OCI-LY7 (cell line): ENCODE measurements at regions not wholly inside any gene's neighbourhood (a gene's known extent, or its start where the extent isn't known, plus 50 kb on each side); places are given as distances from the start of the nearest gene placed in this dataset.

Experiments used
- BruUV-seq: library from RNA; stranded (reverse); fragments of 400-500 nt; replicated peaks from 2 replicates; lab custom pipeline; 2021; lab: Mats Ljungman, UMichigan
- CTCF ChIA-PET: fragments of 300-600 bp; sonication (Branson Sonifier 250); formaldehyde crosslinking; loops from one replicate; lab custom pipeline; 2022; ENCODE audit warnings: antibody characterized with exemption; ENCODE audit not compliant: unreplicated experiment; lab: Charles Lee
- POLR2A ChIA-PET: fragments of 300-600 bp; sonication (Branson Sonifier 250); formaldehyde crosslinking; loops from one replicate; lab custom pipeline; 2022; ENCODE audit warnings: antibody characterized with exemption; lab: Charles Lee
- DNase-seq: peaks from one replicate; pipeline ENCODE4 v3.0.0-alpha.2; 2015; ENCODE audit warnings: low spot score
- H2AFZ ChIP-seq: fragments of 200-600 bp; sonication (generic), shearing (Covaris generic); 2 replicates; pipeline ENCODE4 v1.6.1; 2014; ENCODE audit warnings: mild to moderate bottlenecking, antibody characterized with exemption, low read length, moderate library complexity
- H3K27ac ChIP-seq: fragments of 200-600 bp; sonication (generic); 2 replicates; pipeline ENCODE4 v1.5.1; 2014; ENCODE audit warnings: mixed run types, low read depth, mild to moderate bottlenecking, moderate library complexity, low read length, inconsistent platforms; ENCODE audit not compliant: poor library complexity, severe bottlenecking
- H3K36me3 ChIP-seq: fragments of 200-600 bp; sonication (generic); 2 replicates; pipeline ENCODE4 v1.6.1; 2014; ENCODE audit warnings: mild to moderate bottlenecking, antibody characterized with exemption, low read length, moderate library complexity, mixed read lengths; ENCODE audit not compliant: insufficient read depth
- H3K4me1 ChIP-seq: fragments of 200-600 bp; sonication (generic); 2 replicates; pipeline ENCODE4 v1.5.1; 2014; ENCODE audit warnings: mild to moderate bottlenecking, low read length; ENCODE audit not compliant: insufficient read depth, poor library complexity, severe bottlenecking
- H3K4me2 ChIP-seq: fragments of 200-600 bp; sonication (generic); 2 replicates; pipeline ENCODE4 v1.6.1; 2014; ENCODE audit warnings: mild to moderate bottlenecking, low read length
- H3K4me3 ChIP-seq: fragments of 200-600 bp; sonication (generic); 2 replicates; pipeline ENCODE4 v1.5.1; 2014; ENCODE audit warnings: mild to moderate bottlenecking, low read depth, low read length; ENCODE audit not compliant: poor library complexity, severe bottlenecking
- H3K79me2 ChIP-seq: fragments of 200-600 bp; sonication (generic); 2 replicates; pipeline ENCODE4 v1.6.1; 2016; ENCODE audit warnings: low read depth, mild to moderate bottlenecking, low read length, moderate library complexity, mixed read lengths; ENCODE audit not compliant: insufficient read depth
- H3K9me2 ChIP-seq: fragments of 200-600 bp; sonication (generic); 2 replicates; pipeline ENCODE4 v1.6.1; 2016; ENCODE audit warnings: mild to moderate bottlenecking, low read length, mixed read lengths; ENCODE audit not compliant: insufficient read depth
- H3K9me3 ChIP-seq: fragments of 200-600 bp; sonication (generic); 2 replicates; pipeline ENCODE4 v1.6.1; 2014; ENCODE audit warnings: mild to moderate bottlenecking, mixed run types, low read length, mixed read lengths
- H4K20me1 ChIP-seq: fragments of 200-600 bp; sonication (generic); 2 replicates; pipeline ENCODE4 v1.6.1; 2014; ENCODE audit warnings: mild to moderate bottlenecking, antibody characterized with exemption, low read length, moderate library complexity, mixed read lengths; ENCODE audit not compliant: insufficient read depth
- EZH2phosphoT487 ChIP-seq: fragments of 200-600 bp; sonication (generic); IDR thresholded peaks from 2 replicates; pipeline ENCODE4 v1.6.1; 2018; ENCODE audit warnings: low read depth, borderline replicate concordance, mild to moderate bottlenecking, mixed run types, antibody characterized with exemption, low read length, moderate library complexity, mixed read lengths
- intact Hi-C: fragments of 100-400 bp; cut with micrococcal nuclease; formaldehyde crosslinking; loops from one replicate; pipeline ENCODE4 v1.10.0; 2022; ENCODE audit not compliant: unreplicated experiment
- TF ChIP-seq, protein P1 (sequence below): fragments of 200-600 bp; sonication (generic); conservative IDR thresholded peaks from 2 replicates; pipeline ENCODE4 v1.5.1; 2014; ENCODE audit warnings: mild to moderate bottlenecking, antibody characterized with exemption, low read length, moderate library complexity, mixed read lengths

DNA sequence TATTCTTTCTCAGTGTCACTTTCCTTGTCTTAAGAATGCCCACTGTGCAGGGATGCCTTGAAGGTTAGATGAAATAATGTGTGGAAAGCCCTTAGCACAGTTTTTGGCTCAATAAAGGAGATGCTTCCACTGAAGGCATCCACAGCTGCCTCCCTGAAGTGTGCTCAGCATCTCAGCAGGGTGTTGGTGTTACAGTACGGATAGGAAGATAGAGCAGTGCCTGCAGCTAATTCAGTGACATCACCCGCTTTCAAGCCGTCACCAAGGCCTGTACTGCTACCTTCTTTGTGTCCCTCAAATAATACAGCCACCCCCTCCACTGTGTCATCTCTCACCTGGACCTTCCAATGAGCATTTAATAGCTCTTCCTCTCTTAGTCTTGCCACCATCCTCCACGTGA is 59.0 kb downstream of the NDUFS5 start:
- Histone ChIP-seq H3K36me3 (no peaks in the 10 kb centered on the region), H3K9me3 (no peaks in the 10 kb centered on the region), H3K4me1 (no peaks in the 10 kb centered on the region), H3K79me2 (no peaks in the 10 kb centered on the region), H3K4me3 (no peak overlapping the region), H3K4me2 (no peak overlapping the region), H3K9me2 (no peaks in the 10 kb centered on the region), H4K20me1 (no peaks in the 10 kb centered on the region), H3K27ac (no peak overlapping the region), H2AFZ (no peak overlapping the region)
- POLR2A ChIA-PET, result no interaction called here
- no peak for TF ChIP-seq EZH2phosphoT487
- TF ChIP-seq, protein P1, sequence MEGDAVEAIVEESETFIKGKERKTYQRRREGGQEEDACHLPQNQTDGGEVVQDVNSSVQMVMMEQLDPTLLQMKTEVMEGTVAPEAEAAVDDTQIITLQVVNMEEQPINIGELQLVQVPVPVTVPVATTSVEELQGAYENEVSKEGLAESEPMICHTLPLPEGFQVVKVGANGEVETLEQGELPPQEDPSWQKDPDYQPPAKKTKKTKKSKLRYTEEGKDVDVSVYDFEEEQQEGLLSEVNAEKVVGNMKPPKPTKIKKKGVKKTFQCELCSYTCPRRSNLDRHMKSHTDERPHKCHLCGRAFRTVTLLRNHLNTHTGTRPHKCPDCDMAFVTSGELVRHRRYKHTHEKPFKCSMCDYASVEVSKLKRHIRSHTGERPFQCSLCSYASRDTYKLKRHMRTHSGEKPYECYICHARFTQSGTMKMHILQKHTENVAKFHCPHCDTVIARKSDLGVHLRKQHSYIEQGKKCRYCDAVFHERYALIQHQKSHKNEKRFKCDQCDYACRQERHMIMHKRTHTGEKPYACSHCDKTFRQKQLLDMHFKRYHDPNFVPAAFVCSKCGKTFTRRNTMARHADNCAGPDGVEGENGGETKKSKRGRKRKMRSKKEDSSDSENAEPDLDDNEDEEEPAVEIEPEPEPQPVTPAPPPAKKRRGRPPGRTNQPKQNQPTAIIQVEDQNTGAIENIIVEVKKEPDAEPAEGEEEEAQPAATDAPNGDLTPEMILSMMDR, result no peak
- DNase-seq, result no peak
- intact Hi-C loops, result no loop called here
- CTCF ChIA-PET, result no interaction called here
- BruUV-seq, result no TSS peak

GRCh38 chr1:39086386-39086785 is 60.2 kb downstream of the NDUFS5 start:
- ChIA-PET CTCF (interaction anchor here (0.6 kb wide), 1 partner anchor 54 kb away, joined by 3 read pairs; no protein-coding TSS in a partner anchor), POLR2A (no interaction called here)
- Histone ChIP-seq H2AFZ (no peak overlapping the region), H3K4me2 (no peak overlapping the region), H3K9me3 (no peaks in the 10 kb centered on the region), H3K27ac (no peak overlapping the region), H3K4me3 (no peak overlapping the region), H3K4me1 (no peaks in the 10 kb centered on the region), H3K9me2 (no peaks in the 10 kb centered on the region), H4K20me1 (no peaks in the 10 kb centered on the region), H3K36me3 (no peaks in the 10 kb centered on the region), H3K79me2 (no peaks in the 10 kb centered on the region)
- intact Hi-C loops, result no loop called here
- BruUV-seq, result no TSS peak
- DNase-seq, result no peak
- no peak for TF ChIP-seq EZH2phosphoT487
- TF ChIP-seq, protein P1, result no peak

DNA sequence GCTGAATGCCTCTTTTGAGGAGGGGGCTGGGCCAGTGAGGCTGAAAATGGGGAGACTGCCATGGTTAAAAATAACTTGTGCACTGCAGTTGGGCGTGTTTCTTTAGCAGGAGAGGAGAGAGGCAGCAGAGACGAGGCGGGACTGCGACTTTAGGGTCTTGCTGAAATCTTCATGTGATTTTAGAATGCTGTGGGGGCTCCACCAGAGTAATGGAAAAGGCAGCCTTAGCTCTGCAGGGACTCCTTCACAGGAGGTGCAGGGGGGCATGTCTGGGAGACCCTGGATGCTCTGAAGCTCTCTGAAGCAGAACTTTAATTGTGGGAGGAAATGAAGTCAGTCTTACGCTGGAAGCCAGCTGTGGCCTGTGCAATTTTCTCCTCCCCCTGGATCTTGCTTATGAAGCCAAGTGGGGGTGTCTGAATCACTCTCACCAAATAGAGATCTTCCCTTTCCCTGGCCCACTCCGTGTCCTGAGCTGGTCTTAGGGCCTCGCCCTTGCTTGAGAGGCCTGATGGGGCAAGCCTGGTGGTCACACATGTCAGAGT is 60.8 kb downstream of the NDUFS5 start:
- no peak for TF ChIP-seq EZH2phosphoT487
- TF ChIP-seq, protein P1, result no peak
- POLR2A ChIA-PET, result no interaction called here
- no TSS peak for BruUV-seq

More for the DNA sequence above, 60.8 kb downstream of the NDUFS5 start:
- no peak overlapping the region for H3K27ac ChIP-seq
- no peak overlapping the region for H3K4me3 ChIP-seq
- no peaks in the 10 kb centered on the region for H3K4me1 ChIP-seq
- no peaks in the 10 kb centered on the region for H3K36me3 ChIP-seq
- H3K79me2 ChIP-seq, result no peaks in the 10 kb centered on the region
- H3K9me3 ChIP-seq, result no peaks in the 10 kb centered on the region
- no peak for DNase-seq
- CTCF ChIA-PET, result no interaction called here
- no peak overlapping the region for H3K4me2 ChIP-seq
- H3K9me2 ChIP-seq, result no peaks in the 10 kb centered on the region
- no peak overlapping the region for H2AFZ ChIP-seq
- no peaks in the 10 kb centered on the region for H4K20me1 ChIP-seq
- intact Hi-C loops, result no loop called here
